Stimulated activated naive CD8-positive, alpha-beta T cell treated with anti-CD3 and anti-CD28 coated beads, Interleukin-15, Interleukin-2, amounts not matched to agents 100 ng/mL and 50 ng/mL, for 24 hours (primary cell): ENCODE measurements at regions not wholly inside any gene's neighbourhood (a gene's known extent, or its start where the extent isn't known, plus 50 kb on each side); places are given as distances from the start of the nearest gene placed in this dataset.
A peak's percentile ranks its signal among the peaks of the same experiment; 100 is the strongest.

Experiments used
- H3K27ac Mint-ChIP-seq: one replicate; pipeline ENCODE4 v1.8.0; 2021; ENCODE audit warnings: mild to moderate bottlenecking, mixed read lengths
- H3K27me3 Mint-ChIP-seq: one replicate; pipeline ENCODE4 v1.8.0; 2021; ENCODE audit warnings: mixed read lengths
- H3K36me3 Mint-ChIP-seq: one replicate; pipeline ENCODE4 v1.8.0; 2021; ENCODE audit warnings: low read depth, mixed read lengths
- H3K4me1 Mint-ChIP-seq: one replicate; pipeline ENCODE4 v1.8.0; 2021; ENCODE audit warnings: low read depth, mixed read lengths
- H3K4me3 Mint-ChIP-seq: one replicate; pipeline ENCODE4 v1.8.0; 2021; ENCODE audit warnings: mild to moderate bottlenecking, mixed read lengths
- H3K9me3 Mint-ChIP-seq: one replicate; pipeline ENCODE4 v1.8.0; 2021; ENCODE audit warnings: mixed read lengths

DNA sequence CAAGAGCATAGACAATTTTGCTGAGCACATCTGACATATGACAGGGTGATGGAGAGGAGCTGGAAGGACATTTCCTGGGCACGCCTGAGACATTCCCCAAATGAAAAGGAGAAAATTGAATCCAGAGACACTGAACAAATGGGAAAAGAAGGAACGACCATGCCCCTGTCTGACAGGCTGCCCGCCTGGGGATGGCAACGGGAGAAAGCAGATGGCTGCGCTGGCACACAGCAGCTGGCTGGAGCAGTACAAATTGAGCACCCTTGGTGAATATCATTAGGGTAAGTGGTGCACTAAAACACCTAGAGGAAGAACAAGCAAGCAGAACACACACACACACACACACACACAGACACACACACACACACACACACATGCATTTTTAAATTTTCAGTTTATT lies 174.3 kb upstream of the DUSP10 start:
- Mint-ChIP-seq H3K27me3 (peaks cover 4% of the 10 kb centered on the region), H3K36me3 (no peaks in the 10 kb centered on the region), H3K4me3 (no peak overlapping the region), H3K4me1 (peaks cover 27% of the 10 kb centered on the region), H3K27ac (no peak overlapping the region), H3K9me3 (no peaks in the 10 kb centered on the region)

DNA sequence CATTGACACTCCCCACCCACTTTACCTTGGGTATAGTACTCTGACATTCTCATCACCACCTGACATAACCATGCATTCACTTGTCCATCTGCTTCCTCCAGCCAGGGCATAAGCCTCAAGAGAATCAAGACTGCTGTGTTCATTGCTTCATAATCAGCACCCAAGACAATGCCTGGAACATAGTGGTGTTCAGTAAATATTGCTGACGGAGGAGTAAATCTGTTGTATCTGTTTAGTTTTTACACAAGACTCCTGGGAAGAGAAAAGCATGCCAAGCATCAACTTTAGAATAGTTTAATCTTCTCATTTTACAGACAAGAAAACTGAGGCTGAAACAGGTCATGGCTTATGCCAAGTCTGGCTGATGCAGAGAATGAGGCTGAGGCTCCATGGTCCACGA lies 173.9 kb upstream of the DUSP10 start:
- Mint-ChIP-seq H3K4me3 (no peak overlapping the region), H3K4me1 (peaks cover 27% of the 10 kb centered on the region), H3K27me3 (peaks cover 4% of the 10 kb centered on the region), H3K36me3 (no peaks in the 10 kb centered on the region), H3K27ac (no peak overlapping the region), H3K9me3 (no peaks in the 10 kb centered on the region)

DNA sequence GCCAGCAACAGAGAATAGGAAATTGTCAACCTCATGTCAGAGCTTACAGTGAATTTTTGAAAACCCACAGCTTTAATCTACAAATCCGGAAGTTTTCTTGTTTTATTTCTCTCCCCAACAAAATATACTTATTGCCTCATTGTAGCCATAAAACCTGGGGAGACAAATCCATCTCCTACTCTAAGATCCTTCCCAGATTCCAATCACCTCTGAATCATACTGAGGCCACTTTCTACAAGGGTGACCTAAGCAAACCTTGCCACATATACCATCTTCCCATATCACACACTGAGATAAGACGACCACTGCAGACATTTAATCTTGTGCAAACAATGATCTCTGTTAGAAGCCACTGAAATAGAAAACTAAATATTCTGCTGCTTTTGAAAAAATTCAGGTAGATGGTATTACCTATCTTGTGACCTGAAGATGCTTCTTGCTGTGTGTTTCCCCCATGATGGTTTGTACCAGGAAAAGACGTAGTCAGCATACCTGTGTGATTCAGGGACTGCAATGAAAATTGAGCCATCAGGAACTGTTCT lies 171.5 kb upstream of the DUSP10 start:
- H3K27ac Mint-ChIP-seq, result no peak overlapping the region
- peaks cover 7% of the 10 kb centered on the region for H3K27me3 Mint-ChIP-seq
- no peaks in the 10 kb centered on the region for H3K36me3 Mint-ChIP-seq
- H3K4me1 Mint-ChIP-seq, result peaks cover 27% of the 10 kb centered on the region
- H3K4me3 Mint-ChIP-seq, result no peak overlapping the region
- H3K9me3 Mint-ChIP-seq, result no peaks in the 10 kb centered on the region

DNA sequence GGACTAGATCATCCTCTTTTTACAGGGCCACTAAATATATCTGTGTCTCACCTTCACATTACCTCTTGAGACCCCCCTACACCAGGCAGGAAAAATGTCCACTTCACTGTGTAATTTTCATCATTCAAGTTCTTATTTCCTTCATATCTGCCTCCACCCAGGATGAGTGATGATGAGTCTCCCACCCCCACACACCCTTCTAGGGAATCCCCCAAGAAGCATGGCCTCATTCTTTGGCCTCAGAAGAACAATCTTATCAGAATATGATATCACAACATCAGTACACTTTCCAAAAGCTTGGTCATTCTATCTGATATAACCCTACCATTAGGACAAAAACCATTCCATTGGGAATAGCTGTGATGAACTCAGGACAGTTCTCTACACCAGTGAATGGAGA lies 170.3 kb upstream of the DUSP10 start:
- Mint-ChIP-seq H3K4me1 (peaks cover 27% of the 10 kb centered on the region), H3K27me3 (peaks cover 7% of the 10 kb centered on the region), H3K4me3 (peak overlapping the region; percentile 7), H3K27ac (peak overlapping the region; percentile 56), H3K9me3 (no peaks in the 10 kb centered on the region), H3K36me3 (no peaks in the 10 kb centered on the region)

DNA sequence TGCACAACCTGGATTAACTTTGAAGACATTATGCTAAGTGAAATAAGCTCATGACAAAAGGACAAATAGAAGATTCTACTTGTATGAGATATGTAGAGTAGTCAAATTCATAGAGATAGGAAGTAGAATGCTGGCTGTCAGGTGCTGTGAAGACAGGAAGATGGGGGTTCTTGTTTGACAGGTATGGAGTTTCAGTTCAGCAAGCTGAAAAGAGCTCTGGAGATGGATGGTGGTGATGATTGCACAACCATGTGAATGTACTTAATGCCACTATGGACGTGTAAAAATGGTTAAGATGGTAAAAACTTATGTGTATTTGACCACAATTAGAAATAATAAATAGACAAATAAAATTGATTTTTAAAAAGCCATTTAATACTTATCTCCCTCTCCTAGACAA lies 169.8 kb upstream of the DUSP10 start:
- H3K4me1 Mint-ChIP-seq, result peaks cover 27% of the 10 kb centered on the region
- no peaks in the 10 kb centered on the region for H3K36me3 Mint-ChIP-seq
- no peaks in the 10 kb centered on the region for H3K9me3 Mint-ChIP-seq
- H3K27ac Mint-ChIP-seq, result peak overlapping the region; percentile 56
- peaks cover 7% of the 10 kb centered on the region for H3K27me3 Mint-ChIP-seq
- no peak overlapping the region for H3K4me3 Mint-ChIP-seq

DNA sequence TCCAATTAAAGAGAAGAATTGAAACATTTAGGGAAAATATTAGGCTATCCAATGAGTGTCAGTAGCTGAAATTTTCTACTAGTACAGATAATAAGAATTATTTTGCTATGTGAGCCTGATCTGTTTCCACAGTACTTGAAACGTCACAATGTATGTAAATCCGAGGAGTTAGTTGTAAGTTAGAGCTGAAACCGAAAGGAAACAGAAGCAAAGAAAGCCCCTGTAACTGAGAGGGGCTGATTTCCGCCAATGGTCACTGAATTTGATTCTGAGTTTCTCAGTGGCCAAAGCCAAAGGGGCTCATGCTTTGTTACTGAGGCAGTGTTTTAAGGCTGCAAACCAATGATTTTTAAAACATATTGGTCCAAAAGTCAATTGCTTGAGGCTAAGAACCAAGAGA lies 168.3 kb upstream of the DUSP10 start:
- H3K36me3 Mint-ChIP-seq, result no peaks in the 10 kb centered on the region

DNA sequence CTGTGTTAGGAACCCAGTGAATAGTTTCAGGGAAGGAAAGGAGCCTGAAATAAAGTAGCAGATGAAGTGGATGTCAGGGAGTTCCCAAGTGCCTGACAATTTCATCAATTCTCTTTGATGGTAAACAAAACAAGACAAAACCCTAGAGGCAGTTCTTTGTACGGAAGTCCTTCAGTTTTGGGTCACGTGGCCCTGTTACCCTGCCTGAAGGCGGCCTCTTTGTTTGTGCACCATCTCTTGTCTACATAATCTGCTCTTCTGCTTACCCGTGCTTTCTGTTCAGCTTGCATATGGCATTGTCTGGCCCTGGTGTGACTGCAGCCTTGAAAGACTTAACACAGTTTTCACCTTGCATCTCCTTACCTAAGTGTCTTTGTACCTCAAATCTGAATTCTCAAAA lies 166.7 kb upstream of the DUSP10 start:
- no peak overlapping the region for H3K27ac Mint-ChIP-seq
- peaks cover 15% of the 10 kb centered on the region for H3K4me1 Mint-ChIP-seq
- no peak overlapping the region for H3K4me3 Mint-ChIP-seq
- no peaks in the 10 kb centered on the region for H3K9me3 Mint-ChIP-seq
- H3K27me3 Mint-ChIP-seq, result peaks cover 3% of the 10 kb centered on the region
- no peaks in the 10 kb centered on the region for H3K36me3 Mint-ChIP-seq

More for the DNA sequence above, 168.3 kb upstream of the DUSP10 start:
- peaks cover 22% of the 10 kb centered on the region for H3K4me1 Mint-ChIP-seq
- H3K27ac Mint-ChIP-seq, result no peak overlapping the region
- H3K4me3 Mint-ChIP-seq, result no peak overlapping the region
- H3K27me3 Mint-ChIP-seq, result peaks cover 3% of the 10 kb centered on the region
- no peaks in the 10 kb centered on the region for H3K9me3 Mint-ChIP-seq

DNA sequence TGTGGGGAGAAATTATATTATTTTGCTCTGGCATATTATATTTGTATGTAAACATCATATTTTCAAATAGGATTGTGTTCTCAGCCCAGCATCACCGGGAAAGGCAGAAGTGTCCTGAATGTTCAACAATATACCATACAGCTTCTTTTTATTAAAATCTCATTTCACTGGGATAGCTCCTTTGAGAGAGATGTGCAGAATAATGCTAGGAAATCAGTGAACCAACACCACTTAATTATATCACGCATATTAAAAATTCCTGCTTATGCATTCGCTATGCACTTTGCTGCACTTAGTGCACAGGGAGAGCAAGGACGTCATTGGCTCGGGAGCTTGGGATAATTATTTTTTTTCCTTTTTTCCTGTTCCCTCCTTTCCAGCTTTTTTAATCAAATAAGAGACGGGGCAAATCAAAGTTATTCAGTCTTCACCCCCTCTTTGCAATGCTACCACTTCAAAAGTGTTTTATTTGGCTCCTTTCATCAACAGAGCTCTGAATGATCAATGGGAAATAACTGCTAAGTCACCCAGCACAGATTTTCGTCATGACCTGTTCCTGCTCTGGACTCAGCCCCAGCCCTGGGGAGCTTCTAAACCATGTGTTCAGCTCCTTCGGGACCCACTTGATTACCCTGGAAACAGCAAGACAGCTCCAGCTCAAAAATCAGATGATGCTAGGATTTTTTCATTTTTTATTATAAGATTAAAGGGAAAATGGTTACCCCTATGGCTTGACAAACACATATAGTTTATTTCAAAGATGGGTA lies 165.5 kb upstream of the DUSP10 start:
- Mint-ChIP-seq H3K4me1 (peaks cover 12% of the 10 kb centered on the region), H3K27ac (no peak overlapping the region), H3K36me3 (no peaks in the 10 kb centered on the region), H3K4me3 (no peak overlapping the region), H3K27me3 (peaks cover 3% of the 10 kb centered on the region), H3K9me3 (no peaks in the 10 kb centered on the region)

DNA sequence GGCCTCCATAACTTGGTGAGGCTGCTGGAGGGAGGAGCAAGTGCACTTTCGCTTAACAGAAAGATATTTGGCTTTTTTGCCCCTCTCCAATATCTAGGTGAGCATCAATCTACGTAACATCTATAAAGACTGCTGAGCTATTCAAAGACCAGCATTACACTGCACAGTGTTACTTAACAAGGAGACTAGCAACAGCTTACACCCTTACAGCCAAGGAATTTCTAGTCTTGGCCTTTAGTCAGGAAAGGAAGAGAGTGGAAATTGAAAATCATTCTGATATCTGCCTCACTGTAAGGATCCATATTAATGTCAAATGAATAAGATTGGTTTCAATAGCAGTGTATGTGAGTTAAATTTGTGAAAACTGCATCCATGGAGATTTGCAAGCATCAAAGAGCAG lies 163.9 kb upstream of the DUSP10 start:
- no peak overlapping the region for H3K27ac Mint-ChIP-seq
- H3K9me3 Mint-ChIP-seq, result no peaks in the 10 kb centered on the region
- H3K36me3 Mint-ChIP-seq, result no peaks in the 10 kb centered on the region
- H3K4me3 Mint-ChIP-seq, result no peak overlapping the region
- peaks cover 3% of the 10 kb centered on the region for H3K27me3 Mint-ChIP-seq
- H3K4me1 Mint-ChIP-seq, result no peaks in the 10 kb centered on the region

DNA sequence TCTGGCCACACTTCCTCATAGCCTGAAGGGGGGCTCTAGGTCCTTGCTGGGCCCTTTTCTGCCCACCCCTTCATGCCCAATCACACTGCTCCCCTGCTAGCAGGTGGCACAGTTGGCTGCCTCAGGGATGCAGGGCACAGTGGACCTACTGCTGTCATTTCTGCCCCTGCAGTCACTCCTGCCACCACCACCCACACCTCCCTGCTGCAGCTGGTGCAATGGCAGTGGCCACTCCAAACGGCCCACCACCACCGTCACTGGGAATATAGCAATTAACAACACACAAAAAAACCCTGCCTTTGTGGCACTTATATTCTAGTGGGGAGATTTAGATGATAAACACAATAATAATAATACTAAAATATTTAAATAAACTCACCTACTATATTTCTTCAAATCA lies 162.4 kb upstream of the DUSP10 start:
- Mint-ChIP-seq H3K4me1 (no peaks in the 10 kb centered on the region), H3K36me3 (no peaks in the 10 kb centered on the region), H3K4me3 (no peak overlapping the region), H3K9me3 (no peaks in the 10 kb centered on the region), H3K27ac (no peak overlapping the region), H3K27me3 (peaks cover 2% of the 10 kb centered on the region)

DNA sequence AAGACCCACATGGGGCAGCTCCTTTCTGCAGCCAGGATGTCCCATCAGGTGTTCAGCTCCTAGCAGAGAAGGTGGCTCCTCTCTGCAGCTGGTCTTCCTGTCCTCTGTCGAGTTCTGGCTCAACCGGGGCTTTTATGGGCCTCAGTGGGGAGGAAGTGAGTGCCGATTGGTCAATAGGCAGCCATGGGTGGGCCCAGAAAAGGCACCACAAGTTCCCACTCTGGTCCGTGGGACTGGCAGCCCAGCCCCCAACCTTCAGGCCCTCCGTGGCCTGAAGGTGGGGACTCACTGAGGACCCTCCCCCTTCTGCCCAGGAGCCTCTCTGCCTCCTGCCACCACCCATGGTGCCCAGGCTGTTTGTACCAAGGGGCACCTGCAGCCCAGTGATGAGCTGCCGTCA lies 161.7 kb upstream of the DUSP10 start:
- Mint-ChIP-seq H3K27ac (no peak overlapping the region), H3K36me3 (no peaks in the 10 kb centered on the region)

DNA sequence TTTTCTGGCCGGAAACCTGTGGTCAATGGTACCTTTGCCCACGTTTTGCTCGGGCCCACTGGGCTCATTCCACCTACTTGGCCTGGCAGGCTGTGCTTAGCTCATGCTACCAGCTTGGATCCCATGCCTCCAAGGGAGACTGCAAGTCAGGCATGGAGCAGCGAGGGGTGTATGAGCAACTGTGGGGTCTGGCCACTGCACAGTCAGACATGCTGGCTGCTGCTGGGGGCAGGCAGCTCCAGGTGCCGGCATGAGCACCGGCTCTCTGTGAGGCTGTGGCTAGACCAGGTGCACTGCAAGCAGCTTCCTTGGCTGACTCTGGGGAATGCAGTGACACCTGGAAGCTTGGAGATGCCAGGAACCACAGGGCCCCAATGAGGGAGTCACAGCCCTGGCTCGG lies 161.1 kb upstream of the DUSP10 start:
- Mint-ChIP-seq H3K4me3 (no peak overlapping the region), H3K4me1 (no peaks in the 10 kb centered on the region), H3K9me3 (no peaks in the 10 kb centered on the region), H3K27me3 (no peaks in the 10 kb centered on the region), H3K36me3 (no peaks in the 10 kb centered on the region), H3K27ac (no peak overlapping the region)

More for the DNA sequence above, 161.7 kb upstream of the DUSP10 start:
- Mint-ChIP-seq H3K4me1 (no peaks in the 10 kb centered on the region), H3K27me3 (no peaks in the 10 kb centered on the region), H3K4me3 (no peak overlapping the region), H3K9me3 (no peaks in the 10 kb centered on the region)

DNA sequence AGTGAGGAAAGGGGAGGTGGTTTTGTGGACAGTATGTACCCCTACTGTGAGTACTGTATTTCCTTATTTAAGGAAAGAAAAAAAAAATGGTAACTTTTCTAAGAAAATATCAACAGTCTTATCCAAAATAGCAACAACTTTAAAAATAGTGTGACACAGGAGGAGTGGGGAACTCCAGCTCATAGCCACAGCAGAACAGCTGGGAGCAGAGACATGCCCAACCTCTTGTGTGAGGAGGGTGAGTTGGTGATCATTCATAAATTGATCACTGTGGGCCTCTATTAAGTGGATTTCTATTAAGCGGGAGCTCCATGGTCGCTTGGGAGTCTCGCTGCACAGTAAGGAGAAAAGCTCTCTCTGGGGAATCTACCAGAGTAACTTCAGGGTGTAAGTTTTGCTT lies 158.8 kb upstream of the DUSP10 start:
- no peaks in the 10 kb centered on the region for H3K9me3 Mint-ChIP-seq
- no peaks in the 10 kb centered on the region for H3K36me3 Mint-ChIP-seq

DNA sequence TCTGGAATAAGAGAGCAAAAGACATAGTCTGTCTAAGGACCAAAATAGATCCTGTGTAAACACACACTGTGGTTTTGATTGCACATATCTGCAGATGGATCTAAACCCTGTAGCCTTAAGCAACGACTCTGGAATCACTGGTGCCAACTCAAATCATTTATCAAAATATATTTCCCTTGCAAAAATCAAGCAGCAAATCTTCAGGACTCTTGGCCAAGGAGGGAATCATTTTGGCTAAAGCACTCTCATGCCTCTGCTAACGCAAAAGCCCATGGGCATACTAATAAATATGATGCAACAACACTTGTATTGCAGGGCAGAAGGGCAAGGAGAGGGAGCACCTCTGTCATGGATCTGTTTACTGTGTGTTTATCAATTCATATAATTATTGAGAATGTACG lies 155.4 kb upstream of the DUSP10 start:
- Mint-ChIP-seq H3K9me3 (peaks cover 9% of the 10 kb centered on the region), H3K36me3 (no peaks in the 10 kb centered on the region), H3K4me1 (no peaks in the 10 kb centered on the region), H3K4me3 (no peak overlapping the region), H3K27ac (no peak overlapping the region), H3K27me3 (peaks cover 3% of the 10 kb centered on the region)

More for the DNA sequence above, 158.8 kb upstream of the DUSP10 start:
- Mint-ChIP-seq H3K4me3 (no peak overlapping the region), H3K27ac (no peak overlapping the region), H3K4me1 (no peaks in the 10 kb centered on the region), H3K27me3 (no peaks in the 10 kb centered on the region)

DNA sequence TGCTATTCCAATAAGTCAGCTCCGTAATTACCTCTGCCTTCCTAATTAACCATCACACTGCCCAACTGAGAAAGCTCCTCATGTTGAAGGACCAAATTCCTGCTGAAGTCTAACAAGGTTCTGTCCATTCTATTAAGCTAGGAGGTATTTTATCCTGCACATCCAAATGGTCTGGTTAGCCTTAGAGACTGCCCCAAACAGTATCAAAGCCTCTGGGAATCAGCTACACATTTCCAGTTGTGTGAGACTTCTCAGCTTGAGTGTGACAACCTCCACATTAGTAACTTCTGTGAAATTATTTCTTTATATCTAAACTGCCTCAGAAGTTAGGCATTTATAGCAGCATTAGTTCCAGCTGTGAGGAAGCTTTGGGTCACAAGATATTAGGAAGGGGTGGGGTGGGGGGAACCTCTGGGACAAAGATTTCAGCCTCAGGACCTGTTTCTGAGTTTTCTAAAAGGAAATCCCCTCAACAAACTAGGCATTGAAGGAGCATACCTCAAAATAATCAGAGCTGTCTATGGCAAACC lies 150.5 kb upstream of the DUSP10 start:
- Mint-ChIP-seq H3K4me1 (peaks cover 9% of the 10 kb centered on the region), H3K9me3 (peaks cover 9% of the 10 kb centered on the region), H3K4me3 (no peak overlapping the region), H3K27ac (no peak overlapping the region), H3K36me3 (no peaks in the 10 kb centered on the region), H3K27me3 (peaks cover 14% of the 10 kb centered on the region)

DNA sequence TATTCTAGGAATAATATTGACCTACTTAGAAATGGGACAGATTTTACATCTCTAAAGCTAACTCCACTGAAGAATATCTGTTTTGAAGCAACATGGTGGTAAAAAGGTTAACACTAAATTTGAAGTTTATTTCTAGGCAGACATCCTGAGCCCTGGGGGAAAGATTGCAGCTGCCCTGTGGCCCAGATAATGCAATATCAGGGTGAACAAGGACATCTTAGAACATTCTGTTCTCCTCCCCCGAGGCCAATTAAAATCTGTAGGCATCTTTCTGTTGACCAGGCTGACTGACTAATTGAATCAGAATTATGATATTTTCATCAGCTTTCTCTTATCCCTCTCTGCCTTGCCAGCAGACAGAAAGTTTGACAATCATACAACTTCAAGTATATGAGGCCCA lies 149.8 kb upstream of the DUSP10 start:
- H3K27me3 Mint-ChIP-seq, result peaks cover 14% of the 10 kb centered on the region
- no peak overlapping the region for H3K4me3 Mint-ChIP-seq
- no peaks in the 10 kb centered on the region for H3K36me3 Mint-ChIP-seq
- H3K27ac Mint-ChIP-seq, result no peak overlapping the region
- H3K9me3 Mint-ChIP-seq, result peaks cover 9% of the 10 kb centered on the region
- peaks cover 9% of the 10 kb centered on the region for H3K4me1 Mint-ChIP-seq
